Neural progenitor cell (in vitro differentiated cells): ENCODE measurements at regions not wholly inside any gene's neighbourhood (a gene's known extent, or its start where the extent isn't known, plus 50 kb on each side); places are given as distances from the start of the nearest gene placed in this dataset.

ENCODE experiments used
- EZH2 ChIP-seq: fragments of 200-600 bp; sonication (generic); IDR thresholded peaks from 2 replicates; pipeline ENCODE4 v1.6.1; 2017; ENCODE audit warnings: antibody characterized with exemption, mild to moderate bottlenecking, moderate library complexity
- EZH2phosphoT487 ChIP-seq: fragments of 200-600 bp; sonication (generic); IDR thresholded peaks from 2 replicates; pipeline ENCODE4 v1.6.1; 2017; ENCODE audit warnings: antibody characterized with exemption
- TF ChIP-seq, protein P1 (sequence below): fragments of 200-600 bp; sonication (generic); IDR thresholded peaks from 2 replicates; pipeline ENCODE4 v1.5.1; 2017; ENCODE audit warnings: antibody characterized with exemption, mild to moderate bottlenecking

DNA sequence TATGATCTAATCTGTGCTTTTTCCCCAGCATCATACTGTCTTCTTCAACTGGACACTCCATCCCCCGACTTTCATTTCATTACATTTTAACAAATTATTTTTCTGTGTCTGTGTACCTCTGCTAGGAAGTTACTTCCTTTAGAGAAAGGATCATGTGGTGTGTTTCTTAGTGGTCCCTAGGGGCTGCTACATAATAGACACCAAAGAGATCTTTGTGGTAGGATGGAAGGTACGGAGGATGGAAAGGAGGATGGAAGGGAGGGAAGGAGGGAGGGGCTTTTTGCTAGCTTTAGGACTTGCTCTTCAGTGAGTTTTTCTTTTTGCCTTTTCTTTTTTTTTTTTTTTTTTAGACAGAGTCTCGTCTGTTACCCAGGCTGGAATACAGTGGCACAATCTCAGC, 95.7 kb downstream of the TNFAIP3 start:
- TF ChIP-seq, protein P1, sequence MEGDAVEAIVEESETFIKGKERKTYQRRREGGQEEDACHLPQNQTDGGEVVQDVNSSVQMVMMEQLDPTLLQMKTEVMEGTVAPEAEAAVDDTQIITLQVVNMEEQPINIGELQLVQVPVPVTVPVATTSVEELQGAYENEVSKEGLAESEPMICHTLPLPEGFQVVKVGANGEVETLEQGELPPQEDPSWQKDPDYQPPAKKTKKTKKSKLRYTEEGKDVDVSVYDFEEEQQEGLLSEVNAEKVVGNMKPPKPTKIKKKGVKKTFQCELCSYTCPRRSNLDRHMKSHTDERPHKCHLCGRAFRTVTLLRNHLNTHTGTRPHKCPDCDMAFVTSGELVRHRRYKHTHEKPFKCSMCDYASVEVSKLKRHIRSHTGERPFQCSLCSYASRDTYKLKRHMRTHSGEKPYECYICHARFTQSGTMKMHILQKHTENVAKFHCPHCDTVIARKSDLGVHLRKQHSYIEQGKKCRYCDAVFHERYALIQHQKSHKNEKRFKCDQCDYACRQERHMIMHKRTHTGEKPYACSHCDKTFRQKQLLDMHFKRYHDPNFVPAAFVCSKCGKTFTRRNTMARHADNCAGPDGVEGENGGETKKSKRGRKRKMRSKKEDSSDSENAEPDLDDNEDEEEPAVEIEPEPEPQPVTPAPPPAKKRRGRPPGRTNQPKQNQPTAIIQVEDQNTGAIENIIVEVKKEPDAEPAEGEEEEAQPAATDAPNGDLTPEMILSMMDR: no peak
- TF ChIP-seq EZH2phosphoT487 (no peak), EZH2 (no peak)
